Mesenchymal stem cell (in vitro differentiated cells and primary cell): ENCODE measurements at regions not wholly inside any gene's neighbourhood (a gene's known extent, or its start where the extent isn't known, plus 50 kb on each side); places are given as distances from the start of the nearest gene placed in this dataset.

Experiments
- DNase-seq: peaks from one replicate; pipeline ENCODE4 v3.0.0-alpha.2; 2013
- H2AFZ ChIP-seq: one replicate; pipeline ENCODE4 v1.6.1; 2013; ENCODE audit warnings: low read depth, mild to moderate bottlenecking, control low read depth, inconsistent platforms, low read length, moderate library complexity
- H2AK5ac ChIP-seq: 2 replicates; pipeline ENCODE4 v1.6.1; 2013; ENCODE audit warnings: low read length, moderate library complexity, mild to moderate bottlenecking, inconsistent platforms; ENCODE audit not compliant: severe bottlenecking
- H2BK120ac ChIP-seq: one replicate; pipeline ENCODE4 v1.6.1; 2013; ENCODE audit warnings: low read depth, mild to moderate bottlenecking, inconsistent platforms, low read length, moderate library complexity
- H2BK12ac ChIP-seq, 2 experiments: one replicate each; pipeline ENCODE4 v1.6.1; 2013; ENCODE audit warnings: inconsistent platforms in 2 of 2, low read length in 2 of 2, mild to moderate bottlenecking in 2 of 2, moderate library complexity in 2 of 2, control low read depth in 1 of 2
- H2BK15ac ChIP-seq: one replicate; pipeline ENCODE4 v1.6.1; 2013; ENCODE audit warnings: mild to moderate bottlenecking, low read depth, inconsistent platforms; ENCODE audit not compliant: poor library complexity, severe bottlenecking
- H2BK5ac ChIP-seq: 2 replicates; pipeline ENCODE4 v1.6.1; 2013; ENCODE audit warnings: low read depth, mild to moderate bottlenecking, low read length, control low read depth, inconsistent platforms; ENCODE audit not compliant: poor library complexity, severe bottlenecking
- H3K14ac ChIP-seq, 2 experiments: one replicate each; pipeline ENCODE4 v1.6.1; 2013; ENCODE audit warnings: inconsistent platforms in 2 of 2, low read length in 2 of 2, control low read depth in 1 of 2, mild to moderate bottlenecking in 1 of 2, moderate library complexity in 1 of 2
- H3K18ac ChIP-seq, 2 experiments: one replicate each; pipeline ENCODE4 v1.6.1; 2013; ENCODE audit warnings: inconsistent platforms in 2 of 2, low read length in 2 of 2, control low read depth in 1 of 2, low read depth in 1 of 2, mild to moderate bottlenecking in 1 of 2
- H3K23ac ChIP-seq, 2 experiments: one replicate each; pipeline ENCODE4 v1.6.1; 2013; ENCODE audit warnings: inconsistent platforms in 2 of 2, low read length in 2 of 2, mild to moderate bottlenecking in 2 of 2, moderate library complexity in 2 of 2, control low read depth in 1 of 2
- H3K27ac ChIP-seq: 2 replicates; pipeline ENCODE4 v1.5.1; 2013; ENCODE audit warnings: mild to moderate bottlenecking, moderate library complexity, low read length, control low read depth, inconsistent platforms; ENCODE audit not compliant: poor library complexity, severe bottlenecking
- H3K27me3 ChIP-seq, 2 experiments: 2 replicates each; pipeline versions ENCODE4 v1.6.1 to v1.7.0; 2013; ENCODE audit warnings: low read length in 2 of 2, mild to moderate bottlenecking in 2 of 2, moderate library complexity in 2 of 2, control low read depth in 1 of 2, inconsistent platforms in 1 of 2; ENCODE audit not compliant: control insufficient read depth in 1 of 2, insufficient read depth in 1 of 2
- H3K36me3 ChIP-seq, 2 experiments: 2 replicates each; pipeline versions ENCODE4 v1.6.1 to v1.7.0; 2013; ENCODE audit warnings: low read length in 2 of 2, control low read depth in 1 of 2, inconsistent platforms in 1 of 2, low read depth in 1 of 2, mild to moderate bottlenecking in 1 of 2; ENCODE audit not compliant: insufficient read depth in 2 of 2, control insufficient read depth in 1 of 2
- H3K4ac ChIP-seq, 2 experiments: one replicate each; pipeline ENCODE4 v1.6.1; 2013; ENCODE audit warnings: inconsistent platforms in 2 of 2, low read length in 2 of 2, mild to moderate bottlenecking in 2 of 2, moderate library complexity in 2 of 2, control low read depth in 1 of 2, low read depth in 1 of 2
- H3K4me1 ChIP-seq: 2 replicates; pipeline ENCODE4 v1.6.1; 2013; ENCODE audit warnings: low read depth, low read length, control low read depth; ENCODE audit not compliant: control insufficient read depth, insufficient read depth
- H3K4me2 ChIP-seq: 2 replicates; pipeline ENCODE4 v1.6.1; 2013; ENCODE audit warnings: low read length, mild to moderate bottlenecking, inconsistent platforms; ENCODE audit not compliant: poor library complexity, severe bottlenecking
- H3K4me3 ChIP-seq, 2 experiments: 2 replicates each; pipeline versions ENCODE4 v1.5.1 to v1.7.0; 2013; ENCODE audit warnings: low read length in 2 of 2, mild to moderate bottlenecking in 2 of 2, control low read depth in 1 of 2, low read depth in 1 of 2; ENCODE audit not compliant: insufficient read depth in 1 of 2
- H3K79me1 ChIP-seq: replicated peaks from 2 replicates; pipeline ENCODE4 v1.6.1; 2013; ENCODE audit warnings: mild to moderate bottlenecking, control low read depth, low read length, inconsistent platforms; ENCODE audit not compliant: poor library complexity, severe bottlenecking
- H3K9ac ChIP-seq: 2 replicates; pipeline ENCODE4 v1.7.0; 2013; ENCODE audit warnings: mild to moderate bottlenecking, low read length, moderate library complexity
- H3K9me3 ChIP-seq: 2 replicates; pipeline ENCODE4 v1.7.0; 2013; ENCODE audit warnings: mild to moderate bottlenecking, low read length; ENCODE audit not compliant: control insufficient read depth
- H4K8ac ChIP-seq: one replicate; pipeline ENCODE4 v1.6.1; 2013; ENCODE audit warnings: inconsistent platforms, mild to moderate bottlenecking, low read length, moderate library complexity
- H4K91ac ChIP-seq: one replicate; pipeline ENCODE4 v1.6.1; 2013; ENCODE audit warnings: mild to moderate bottlenecking, low read length, inconsistent platforms
- WGBS: methylation state at CpG from one replicate; pipeline ENCODE4 v1.1.7; 2013; ENCODE audit warnings: mixed read lengths; 5-methylcytosine and 5-hydroxymethylcytosine counted together

DNA sequence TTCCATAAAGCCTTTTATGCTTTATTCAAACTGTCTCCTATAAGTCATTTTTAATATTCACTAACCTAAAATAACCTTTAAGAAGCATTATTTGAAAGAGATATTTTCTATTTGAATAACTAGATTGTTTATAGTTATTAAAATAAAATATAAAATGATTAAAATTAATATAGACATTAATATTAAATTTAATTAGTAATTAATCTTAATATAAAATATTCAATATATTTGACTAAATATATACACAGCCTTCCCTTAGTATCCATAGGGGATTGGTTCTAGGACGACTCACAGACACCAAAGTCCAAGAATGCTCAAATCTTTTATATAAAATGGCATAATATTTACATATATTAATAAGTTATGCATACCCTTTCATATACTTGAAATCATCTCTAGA is 1014.1 kb downstream of the TBL1XR1 start:
- H2BK5ac ChIP-seq: no peak overlapping the region
- H2BK15ac ChIP-seq: no peak overlapping the region
- H2BK12ac ChIP-seq: no peak overlapping the region
- no peak overlapping the region for H3K4ac ChIP-seq
- H3K4me2 ChIP-seq: no peak overlapping the region
- no peaks in the 10 kb centered on the region for H3K27me3 ChIP-seq
- no peaks in the 10 kb centered on the region for H3K79me1 ChIP-seq
- no peak overlapping the region for H3K18ac ChIP-seq
- H3K4me1 ChIP-seq: no peaks in the 10 kb centered on the region
- H3K14ac ChIP-seq: no peak overlapping the region
- H3K23ac ChIP-seq: no peak overlapping the region
- no peak overlapping the region for H3K27ac ChIP-seq
- peaks cover 12% of the 10 kb centered on the region for H3K9me3 ChIP-seq
- H2AK5ac ChIP-seq: no peak overlapping the region
- H2AFZ ChIP-seq: no peak overlapping the region
- H3K4me3 ChIP-seq: no peak overlapping the region
- H3K9ac ChIP-seq: no peak overlapping the region
- no CpG with 5 or more reads among the region's 1 CpG for WGBS
- no peak overlapping the region for H4K91ac ChIP-seq
- no peak overlapping the region for H2BK120ac ChIP-seq
- no peak for DNase-seq
- H4K8ac ChIP-seq: no peak overlapping the region
- no peaks in the 10 kb centered on the region for H3K36me3 ChIP-seq

DNA sequence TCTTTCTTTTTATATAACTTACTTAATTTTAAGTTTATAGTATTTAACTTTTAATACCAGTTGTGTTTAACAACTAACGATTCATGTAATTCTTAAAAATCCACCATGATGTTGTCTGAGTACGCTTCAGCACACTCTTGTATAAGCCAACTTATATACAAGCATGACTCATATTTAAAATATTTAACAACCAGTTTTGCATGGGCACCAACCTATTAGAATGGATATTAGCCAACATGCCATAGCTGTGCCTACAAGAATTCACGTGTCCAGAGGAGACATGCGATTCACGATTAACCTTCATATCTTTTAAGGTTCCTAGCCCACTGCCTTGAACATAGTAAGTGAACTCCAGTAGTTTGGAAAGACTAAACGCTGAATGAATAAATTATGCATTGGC is 1023.2 kb downstream of the TBL1XR1 start:
- no peak overlapping the region for H2BK120ac ChIP-seq
- no peak overlapping the region for H4K91ac ChIP-seq
- H3K9me3 ChIP-seq: peaks cover 5% of the 10 kb centered on the region
- H2AK5ac ChIP-seq: no peak overlapping the region
- H3K4me1 ChIP-seq: no peaks in the 10 kb centered on the region
- no peaks in the 10 kb centered on the region for H3K27me3 ChIP-seq
- H2AFZ ChIP-seq: no peak overlapping the region
- WGBS: 94% methylated on average over 5 of the region's 6 CpGs
- H3K4me3 ChIP-seq: no peak overlapping the region
- H3K9ac ChIP-seq: no peak overlapping the region
- no peak overlapping the region for H3K4ac ChIP-seq
- H2BK5ac ChIP-seq: no peak overlapping the region
- no peak overlapping the region for H3K4me2 ChIP-seq
- H3K14ac ChIP-seq: no peak overlapping the region
- no peak overlapping the region for H2BK15ac ChIP-seq
- no peak overlapping the region for H3K27ac ChIP-seq
- no peak overlapping the region for H3K18ac ChIP-seq
- DNase-seq: no peak
- no peak overlapping the region for H3K23ac ChIP-seq
- H4K8ac ChIP-seq: no peak overlapping the region
- H2BK12ac ChIP-seq: no peak overlapping the region
- no peaks in the 10 kb centered on the region for H3K36me3 ChIP-seq
- no peaks in the 10 kb centered on the region for H3K79me1 ChIP-seq

DNA sequence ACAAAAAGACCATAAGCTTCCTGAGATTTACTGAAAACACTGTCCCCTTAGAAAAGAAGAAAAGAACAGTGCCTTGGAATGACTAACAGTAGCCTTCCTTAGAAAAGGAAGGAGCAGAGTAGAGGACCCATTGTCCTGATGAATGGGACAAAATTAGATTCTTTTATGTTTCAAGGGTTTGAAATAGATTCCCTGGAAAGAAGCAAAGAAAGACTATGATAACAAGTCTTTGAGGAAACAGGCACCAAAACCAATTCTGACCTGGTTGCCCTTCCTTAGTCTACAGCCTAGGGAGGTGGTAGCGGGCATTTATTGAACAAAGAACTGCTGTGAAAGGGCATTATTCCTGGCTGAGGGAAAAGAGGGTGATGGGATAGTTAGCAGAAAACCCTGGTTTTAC is 1024.8 kb downstream of the TBL1XR1 start:
- Histone ChIP-seq H3K4ac (no peak overlapping the region), H3K9ac (no peak overlapping the region), H3K27ac (no peak overlapping the region), H3K9me3 (no peaks in the 10 kb centered on the region), H3K27me3 (no peaks in the 10 kb centered on the region), H3K4me2 (no peak overlapping the region), H2BK15ac (no peak overlapping the region), H4K8ac (no peak overlapping the region), H3K14ac (no peak overlapping the region), H3K23ac (no peak overlapping the region), H2BK5ac (no peak overlapping the region), H3K79me1 (no peaks in the 10 kb centered on the region), H3K4me3 (no peak overlapping the region), H3K36me3 (no peaks in the 10 kb centered on the region), H2BK12ac (no peak overlapping the region), H4K91ac (no peak overlapping the region), H2AK5ac (no peak overlapping the region), H3K4me1 (no peaks in the 10 kb centered on the region), H3K18ac (no peak overlapping the region), H2BK120ac (no peak overlapping the region), H2AFZ (no peak overlapping the region)
- WGBS: 100% methylated on average over 1 of the region's 1 CpG
- DNase-seq: no peak

DNA sequence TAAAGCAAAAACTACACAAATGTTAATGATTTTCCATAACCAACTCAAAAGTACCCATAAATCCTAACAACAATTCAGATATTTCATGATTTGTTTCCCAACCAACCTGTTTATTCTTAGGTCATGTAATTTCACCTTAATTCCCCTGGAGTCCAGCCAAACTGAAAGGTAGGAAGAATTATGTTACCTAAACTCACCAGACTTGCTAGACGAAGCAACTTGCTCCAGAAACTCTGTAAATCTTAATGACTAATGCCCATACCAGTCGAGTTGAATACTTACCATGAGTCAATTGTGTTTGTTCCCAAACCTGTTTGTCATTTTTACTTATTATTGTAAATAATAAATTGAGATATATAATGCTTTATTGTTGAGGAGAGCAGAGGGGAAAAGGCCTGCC is 1030.0 kb downstream of the TBL1XR1 start:
- no peak overlapping the region for H3K27ac ChIP-seq
- no peak overlapping the region for H3K4me3 ChIP-seq
- no peak overlapping the region for H3K14ac ChIP-seq
- no peaks in the 10 kb centered on the region for H3K36me3 ChIP-seq
- no peak overlapping the region for H2BK12ac ChIP-seq
- no peak overlapping the region for H4K8ac ChIP-seq
- H2BK120ac ChIP-seq: no peak overlapping the region
- H3K79me1 ChIP-seq: no peaks in the 10 kb centered on the region
- no peak overlapping the region for H2BK15ac ChIP-seq
- no peak overlapping the region for H3K9ac ChIP-seq
- H3K4ac ChIP-seq: no peak overlapping the region
- WGBS: 80% methylated on average over 1 of the region's 2 CpGs
- H3K4me2 ChIP-seq: no peak overlapping the region
- H2BK5ac ChIP-seq: no peak overlapping the region
- H3K18ac ChIP-seq: no peak overlapping the region
- H2AFZ ChIP-seq: no peak overlapping the region
- no peaks in the 10 kb centered on the region for H3K4me1 ChIP-seq
- no peak overlapping the region for H2AK5ac ChIP-seq
- no peaks in the 10 kb centered on the region for H3K27me3 ChIP-seq
- H4K91ac ChIP-seq: no peak overlapping the region
- no peak for DNase-seq
- peaks cover 2% of the 10 kb centered on the region for H3K9me3 ChIP-seq
- no peak overlapping the region for H3K23ac ChIP-seq
